Liver (tissue), 7 donors: ENCODE measurements at regions not wholly inside any gene's neighbourhood (a gene's known extent, or its start where the extent isn't known, plus 50 kb on each side); places are given as distances from the start of the nearest gene placed in this dataset.

Experiments used
- DNase-seq: peaks from one replicate; pipeline ENCODE4 v3.0.0-alpha.2; 2017; ENCODE audit warnings: low spot score
- H3K27ac ChIP-seq, 2 donors: one replicate each; pipeline ENCODE4 v1.7.0; 2013; ENCODE audit warnings: inconsistent platforms in 2 of 2, low read length in 2 of 2, control low read depth in 1 of 2, low read depth in 1 of 2, mild to moderate bottlenecking in 1 of 2
- H3K27me3 ChIP-seq, 4 donors: one replicate each; pipeline versions ENCODE4 v1.6.1 to v1.7.0; 2013; ENCODE audit warnings: low read length in 3 of 4, inconsistent platforms in 1 of 4, mild to moderate bottlenecking in 1 of 4, moderate library complexity in 1 of 4; ENCODE audit not compliant: control insufficient read depth in 4 of 4, insufficient read depth in 4 of 4
- H3K36me3 ChIP-seq, 4 donors: one replicate each; pipeline versions ENCODE4 v1.6.1 to v1.7.0; 2013; ENCODE audit warnings: low read length in 3 of 4, mild to moderate bottlenecking in 3 of 4, low read depth in 1 of 4, moderate library complexity in 1 of 4; ENCODE audit not compliant: control insufficient read depth in 4 of 4, insufficient read depth in 3 of 4
- H3K4me1 ChIP-seq, 4 donors: one replicate each; pipeline versions ENCODE4 v1.6.1 to v1.7.0; 2013; ENCODE audit warnings: low read length in 3 of 4, mild to moderate bottlenecking in 3 of 4, moderate library complexity in 1 of 4; ENCODE audit not compliant: control insufficient read depth in 4 of 4, insufficient read depth in 4 of 4
- H3K4me3 ChIP-seq, 3 donors: one replicate each; pipeline versions ENCODE4 v1.6.1 to v1.7.0; 2013; ENCODE audit warnings: low read length in 3 of 3, control low read depth in 1 of 3, low read depth in 1 of 3, mild to moderate bottlenecking in 1 of 3
- H3K9ac ChIP-seq, 2 donors: one replicate each; pipeline ENCODE4 v1.7.0; 2013; ENCODE audit warnings: low read length in 2 of 2, mild to moderate bottlenecking in 2 of 2, moderate library complexity in 2 of 2, control low read depth in 1 of 2, low read depth in 1 of 2
- H3K9me3 ChIP-seq, 4 donors: one replicate each; pipeline versions ENCODE4 v1.6.1 to v1.7.0; 2013; ENCODE audit warnings: low read length in 3 of 4; ENCODE audit not compliant: control insufficient read depth in 4 of 4
- EGR1 ChIP-seq, 2 donors: IDR thresholded peaks; 2 replicates each; pipeline ENCODE4 v1.6.1; 2016 to 2018; ENCODE audit warnings: antibody characterized with exemption in 2 of 2, low read depth in 2 of 2
- FOXA2 ChIP-seq: IDR thresholded peaks from 2 replicates; pipeline ENCODE4 v1.6.1; 2016; ENCODE audit warnings: antibody characterized with exemption
- RXRA ChIP-seq, 2 donors: IDR thresholded peaks; 2 replicates each; pipeline ENCODE4 v1.6.1; 2017 to 2018; ENCODE audit warnings: antibody characterized with exemption in 2 of 2, mild to moderate bottlenecking in 1 of 2
- WGBS: extraction: QIAGEN DNeasy Blood & Tissue Kit; methylation state at CpG from one replicate; pipeline ENCODE4 v1.1.7; 2013; 5-methylcytosine and 5-hydroxymethylcytosine counted together
- donor health status: healthy.
- donor health status: healthy.
- donor health status: healthy.
- donor health status: healthy.

DNA sequence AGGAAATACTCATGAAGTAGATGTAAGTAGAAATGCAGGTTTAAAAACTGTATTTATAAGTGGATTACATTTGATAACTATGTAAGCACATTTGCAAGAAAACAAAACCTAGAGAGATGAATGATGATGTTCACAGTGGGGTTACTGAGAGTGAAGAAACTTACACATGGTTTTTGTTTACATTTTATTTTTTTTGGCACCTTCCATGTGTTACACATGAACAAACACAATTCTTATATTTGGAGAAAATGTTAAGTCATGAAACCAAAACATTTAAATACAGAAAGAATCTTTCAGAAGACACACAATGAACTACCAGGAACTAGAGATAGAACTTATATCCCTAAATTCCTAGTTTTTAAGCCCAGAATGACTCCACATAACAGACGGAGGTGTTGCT is 51.5 kb upstream of the SPATA31E1 start:
- Histone ChIP-seq H3K9me3 (no peaks in the 10 kb centered on the region), H3K27me3 (peaks cover 0 to 2% (median 0%) of the 10 kb centered on the region in 4 donors), H3K4me3 (no peak overlapping the region), H3K36me3 (no peaks in the 10 kb centered on the region), H3K27ac (no peak overlapping the region), H3K9ac (no peak overlapping the region), H3K4me1 (peaks cover 0 to 4% (median 0%) of the 10 kb centered on the region in 4 donors)
- 92% methylated on average over 1 of the region's 1 CpG for WGBS
- DNase-seq = no peak
- TF ChIP-seq FOXA2 (no peak), RXRA (IDR thresholded peaks at IDR 0.05) (no peak), EGR1 (IDR thresholded peaks at IDR 0.05; ENCODE audit: low read depth in 2 of 2) (no peak)
